GM12875 (cell line): ENCODE measurements at regions not wholly inside any gene's neighbourhood (a gene's known extent, or its start where the extent isn't known, plus 50 kb on each side); places are given as distances from the start of the nearest gene placed in this dataset.

Experiments
- H3K4me3 ChIP-seq: one replicate; pipeline ENCODE4 v1.5.1; 2011; ENCODE audit warnings: low read depth, low read length, control low read depth
- CTCF ChIP-seq: IDR thresholded peaks from 2 replicates; pipeline ENCODE4 v1.5.1; 2011; ENCODE audit warnings: low read depth, mild to moderate bottlenecking, control low read depth, inconsistent platforms, low read length, moderate library complexity, borderline replicate concordance; ENCODE audit not compliant: insufficient read depth

- no peak for TF ChIP-seq CTCF
- no peak overlapping the region for H3K4me3 ChIP-seq
Observed at GRCh38 chr11:92317222-92317621, 92.6 kb downstream of the FAT3 start.

- no peak overlapping the region for H3K4me3 ChIP-seq
Observed at GRCh38 chr11:92317721-92318120, 93.1 kb downstream of the FAT3 start.

GRCh38 chr11:92322225-92322624, 97.6 kb downstream of the FAT3 start:
- no peak for TF ChIP-seq CTCF
- no peak overlapping the region for H3K4me3 ChIP-seq

More at GRCh38 chr11:92317721-92318120, 93.1 kb downstream of the FAT3 start:
- TF ChIP-seq CTCF: no peak

- H3K4me3 ChIP-seq: no peak overlapping the region
- no peak for TF ChIP-seq CTCF
Observed at GRCh38 chr11:92324890-92325289, 100.3 kb downstream of the FAT3 start.

- H3K4me3 ChIP-seq: no peak overlapping the region
- TF ChIP-seq CTCF: no peak
Observed at GRCh38 chr11:92325416-92325815, 100.8 kb downstream of the FAT3 start.

- H3K4me3 ChIP-seq: no peak overlapping the region
- TF ChIP-seq CTCF: no peak
Observed at GRCh38 chr11:92329137-92329536, 104.5 kb downstream of the FAT3 start.

GRCh38 chr11:92329646-92330045, 105.0 kb downstream of the FAT3 start:
- no peak overlapping the region for H3K4me3 ChIP-seq
- no peak for TF ChIP-seq CTCF
